ENCODE measurements at regions not wholly inside any gene's neighbourhood (a gene's known extent, or its start where the extent isn't known, plus 50 kb on each side); places are given as distances from the start of the nearest gene placed in this dataset.

DNA sequence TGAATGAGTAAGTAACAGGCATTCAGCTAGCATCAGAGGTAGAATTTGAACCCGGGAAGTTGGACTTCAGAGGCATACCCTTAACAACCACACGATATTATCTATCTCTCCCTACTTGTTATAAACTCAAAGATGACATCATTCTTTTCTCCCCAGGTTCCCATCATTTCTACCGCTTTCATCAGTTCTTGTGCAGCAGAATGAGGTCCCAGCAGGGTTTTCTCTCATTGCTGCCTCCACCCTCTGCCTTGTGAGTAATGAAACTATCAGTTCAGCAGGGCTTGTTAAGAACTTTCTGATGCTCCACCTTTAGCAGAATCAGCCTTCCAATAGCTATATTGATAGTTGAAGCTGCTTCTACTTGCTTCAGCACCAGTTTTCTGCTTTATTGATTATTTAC is 487.5 kb upstream of the KCNMB2 start:
- no peak for DNase-seq

GRCh38 chr3:178054471-178054870 is 481.8 kb upstream of the KCNMB2 start:
- DNase-seq: no peak

DNA sequence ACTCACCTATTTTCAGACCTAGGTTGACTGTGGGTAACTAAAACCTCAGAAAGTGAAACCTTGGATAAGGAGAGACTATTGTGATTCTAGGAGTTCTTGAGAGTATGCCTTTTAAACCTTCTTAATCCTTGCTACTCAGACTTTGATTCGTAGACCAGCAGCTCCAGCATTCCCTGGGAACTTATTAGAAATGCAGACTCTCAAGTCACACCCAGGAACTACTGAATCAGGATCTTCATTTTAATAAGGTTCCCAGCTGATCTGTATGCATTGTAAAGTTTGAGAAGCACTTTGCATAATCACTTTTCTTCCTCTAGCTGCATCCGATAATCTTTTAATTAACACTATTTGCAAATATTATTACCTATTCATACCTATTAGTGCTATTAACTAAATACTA is 480.3 kb upstream of the KCNMB2 start:
- DNase-seq: no peak

GRCh38 chr3:178056868-178057267 is 479.4 kb upstream of the KCNMB2 start:
- no peak for DNase-seq

- no peak for DNase-seq
Measured at GRCh38 chr3:178058629-178059028, 477.6 kb upstream of the KCNMB2 start.

DNA sequence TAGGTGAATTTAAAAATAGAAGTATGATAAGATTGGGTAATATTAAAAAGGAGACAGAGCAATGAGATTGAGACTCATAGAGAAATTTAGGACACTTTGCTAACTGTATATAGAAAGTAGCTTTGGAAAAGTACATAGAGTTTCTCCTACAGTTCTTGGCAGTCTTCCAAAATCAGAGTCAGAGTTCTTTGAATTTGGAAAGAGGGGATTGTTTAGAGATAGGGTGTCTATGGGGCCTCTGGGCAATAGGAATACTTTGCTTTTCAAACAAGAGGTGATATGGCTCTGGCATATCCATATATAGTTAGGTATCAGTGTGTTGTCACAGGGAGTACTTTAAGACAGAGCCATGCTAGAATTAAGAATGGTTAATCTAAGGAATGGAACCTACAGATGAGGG is 477.1 kb upstream of the KCNMB2 start:
- no peak for DNase-seq

- DNase-seq: no peak
Measured at GRCh38 chr3:178059836-178060235, 476.4 kb upstream of the KCNMB2 start.

GRCh38 chr3:178060407-178060806 is 475.8 kb upstream of the KCNMB2 start:
- no peak for DNase-seq

DNA sequence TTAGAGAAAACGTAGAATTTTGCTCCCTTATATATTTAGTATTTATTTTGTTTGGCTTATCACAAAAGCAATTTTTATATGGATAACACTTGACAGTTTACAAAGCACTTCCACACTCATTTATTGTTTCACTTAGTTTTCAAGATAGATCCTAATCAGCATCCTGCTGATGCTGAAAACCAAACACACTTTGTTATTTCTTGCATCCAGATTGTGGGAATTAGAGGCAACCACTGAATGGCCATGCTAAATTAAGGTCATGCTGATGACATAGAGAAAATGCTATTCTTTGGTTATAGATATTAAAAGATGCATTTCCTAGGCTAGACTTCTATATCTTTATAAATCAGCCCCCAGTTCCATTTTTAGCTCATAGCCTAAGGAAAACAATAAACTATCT is 474.1 kb upstream of the KCNMB2 start:
- no peak for DNase-seq

DNA sequence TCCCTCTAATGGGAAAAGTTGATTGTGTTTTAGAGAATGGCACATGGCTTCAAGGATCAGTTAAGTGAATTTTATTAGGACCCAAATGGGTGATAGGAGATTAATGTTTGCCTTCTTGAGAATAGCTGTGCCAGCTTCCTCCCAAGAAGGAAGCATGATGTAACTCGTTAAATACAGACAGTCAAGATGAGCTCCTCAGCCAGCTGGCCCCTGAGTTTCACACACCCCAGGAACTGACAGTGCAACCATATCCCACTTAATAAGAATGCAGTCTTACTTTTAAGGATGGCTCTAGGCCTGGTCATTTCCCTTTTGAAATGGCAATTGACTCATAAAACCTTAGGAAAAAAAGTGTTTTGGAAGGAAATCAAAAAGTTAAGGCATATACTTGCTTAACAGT is 472.8 kb upstream of the KCNMB2 start:
- peak; percentile 34 for DNase-seq

GRCh38 chr3:178067721-178068120 is 468.5 kb upstream of the KCNMB2 start:
- DNase-seq: no peak

- DNase-seq: no peak
Measured at GRCh38 chr3:178072391-178073305, 463.6 kb upstream of the KCNMB2 start.

GRCh38 chr3:178073366-178073765 is 462.9 kb upstream of the KCNMB2 start:
- no peak for DNase-seq

- no peak for DNase-seq
Measured at GRCh38 chr3:178075344-178075743, 460.9 kb upstream of the KCNMB2 start.

- DNase-seq: no peak
Measured at GRCh38 chr3:178078953-178079352, 457.3 kb upstream of the KCNMB2 start.

DNA sequence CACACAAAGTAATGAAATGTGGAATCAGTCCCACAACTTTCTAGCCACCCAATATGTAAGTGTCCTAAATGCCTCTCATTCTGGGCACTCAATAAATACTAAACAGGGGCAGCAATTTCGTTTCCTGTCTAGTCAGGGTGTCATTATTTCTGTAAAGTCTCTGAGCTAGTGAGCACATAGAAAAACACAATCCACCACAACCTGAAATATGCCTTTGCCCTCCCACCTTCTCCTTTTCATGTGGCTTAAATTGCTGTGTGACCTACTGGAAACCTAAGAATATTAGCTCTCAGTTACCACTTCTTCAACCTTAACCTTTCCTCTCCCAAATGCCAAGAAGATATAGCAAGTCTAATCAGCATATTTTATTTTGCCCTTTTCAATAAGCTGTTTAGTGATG is 456.3 kb upstream of the KCNMB2 start:
- DNase-seq: no peak

DNA sequence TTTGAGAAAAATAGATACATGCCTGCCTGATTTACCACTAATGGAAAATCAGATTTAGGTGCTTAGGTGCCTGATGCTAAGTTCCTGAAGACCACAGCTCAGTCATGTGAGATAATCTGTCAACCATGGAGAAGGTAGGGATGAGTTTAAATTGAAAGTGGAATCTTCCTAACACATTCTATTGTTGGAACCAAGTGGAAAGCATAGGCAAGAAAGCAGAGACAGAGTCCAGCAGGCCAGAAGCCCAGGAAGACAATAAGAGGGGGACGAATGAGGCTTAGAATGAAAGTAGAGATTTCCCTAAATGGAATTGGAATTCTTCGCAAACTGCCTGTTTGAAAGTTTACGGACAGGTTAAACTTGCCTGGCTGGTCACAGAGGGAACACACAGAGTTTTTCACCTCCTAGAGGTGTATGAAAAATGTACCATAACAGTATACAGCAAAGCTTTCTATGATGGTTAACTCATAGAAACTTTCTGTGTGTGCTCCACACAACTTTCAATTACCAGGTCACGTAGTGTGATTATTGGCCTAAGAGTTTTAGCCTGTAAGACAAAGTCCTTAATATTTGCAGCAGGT is 453.8 kb upstream of the KCNMB2 start:
- DNase-seq: no peak

DNA sequence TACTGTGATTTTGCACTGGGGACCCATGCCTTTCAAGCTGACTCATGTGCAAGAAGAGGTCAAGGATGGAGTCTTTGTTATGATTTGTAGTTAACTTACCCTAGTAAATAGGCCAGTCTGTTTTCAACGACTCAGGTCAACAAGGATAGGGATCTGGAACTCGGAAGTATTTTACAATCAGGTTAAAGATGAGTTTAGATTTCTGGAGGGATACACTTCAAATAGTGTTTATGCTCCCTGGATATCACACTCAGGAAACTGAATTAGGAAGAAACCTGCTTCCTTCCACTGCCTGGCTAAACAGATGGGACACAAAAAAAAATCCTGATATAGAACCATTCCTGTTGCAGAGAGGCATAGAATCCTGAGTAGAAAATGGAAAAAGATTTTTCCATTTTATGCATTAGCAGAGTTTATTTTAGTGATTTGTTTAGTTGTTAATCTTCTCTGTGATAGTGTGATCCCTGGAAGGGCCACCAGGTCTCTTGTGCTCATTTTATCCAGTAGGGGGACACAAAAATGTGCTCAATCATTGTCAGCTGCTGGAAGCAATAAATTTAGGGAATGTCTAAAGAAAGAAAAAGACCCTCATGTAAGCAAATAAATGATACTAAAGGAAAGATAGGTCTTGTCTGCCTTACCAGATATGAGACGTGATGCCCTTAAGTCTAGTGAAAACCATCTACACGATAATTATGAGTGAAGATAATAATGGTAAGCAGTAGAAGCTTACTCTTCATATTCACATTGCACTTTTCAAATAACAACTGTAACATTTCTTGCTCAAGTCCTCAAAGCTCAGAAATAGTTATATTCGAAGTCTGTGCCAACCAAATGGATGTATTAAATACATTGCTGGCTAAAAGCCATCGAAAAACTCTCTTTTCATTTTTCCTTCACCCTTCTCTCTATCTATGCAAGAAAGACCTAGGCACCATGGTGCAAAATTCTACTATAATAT is 452.1 kb upstream of the KCNMB2 start:
- DNase-seq: no peak

- no peak for DNase-seq
Measured at GRCh38 chr3:178084938-178085816, 451.1 kb upstream of the KCNMB2 start.

DNA sequence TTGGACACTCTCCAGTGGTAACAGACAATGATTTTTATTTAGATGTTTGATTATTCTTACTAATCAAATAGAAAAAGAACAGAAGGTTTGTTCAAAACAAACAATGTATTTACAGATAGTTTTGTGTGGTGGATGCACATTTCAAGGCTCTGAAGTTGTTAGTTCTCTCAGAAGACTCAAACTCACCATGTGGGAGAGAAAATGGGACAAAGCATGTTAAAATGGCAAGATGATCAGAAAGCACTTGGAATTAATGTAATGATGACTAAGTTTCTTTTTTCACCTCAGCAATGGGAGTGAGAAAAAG is 450.5 kb upstream of the KCNMB2 start:
- DNase-seq: no peak

DNA sequence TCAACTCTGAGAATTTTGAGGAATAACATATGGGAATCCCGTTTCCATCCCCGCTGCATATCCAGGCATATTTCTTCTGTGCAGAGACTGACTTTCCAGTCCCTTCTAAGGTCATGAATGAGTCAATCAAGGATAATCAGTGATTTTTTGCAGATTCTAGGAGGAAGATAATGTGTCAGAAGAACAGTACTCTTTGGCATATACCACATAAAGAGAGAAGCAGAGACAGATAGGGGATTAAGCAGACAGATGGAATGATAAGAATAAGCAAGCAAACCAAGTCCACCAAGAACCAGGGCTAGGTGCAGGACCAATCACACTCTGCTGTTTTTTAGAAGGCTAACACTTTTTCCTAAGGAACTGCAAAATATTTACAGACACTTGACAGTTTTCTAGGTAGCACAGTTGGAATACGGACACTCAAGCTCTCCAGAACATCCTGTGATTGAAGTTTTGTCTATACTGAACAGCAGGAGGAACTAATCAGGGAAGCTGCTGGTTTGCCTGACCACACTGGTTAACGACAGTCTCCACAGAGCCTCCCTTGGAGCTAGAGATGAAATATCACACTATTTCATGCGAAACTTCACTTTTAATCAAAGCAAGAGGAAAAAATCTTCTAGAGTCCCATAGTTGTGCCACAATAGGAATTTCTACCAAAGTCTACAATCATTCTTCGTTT is 450.0 kb upstream of the KCNMB2 start:
- no peak for DNase-seq

DNA sequence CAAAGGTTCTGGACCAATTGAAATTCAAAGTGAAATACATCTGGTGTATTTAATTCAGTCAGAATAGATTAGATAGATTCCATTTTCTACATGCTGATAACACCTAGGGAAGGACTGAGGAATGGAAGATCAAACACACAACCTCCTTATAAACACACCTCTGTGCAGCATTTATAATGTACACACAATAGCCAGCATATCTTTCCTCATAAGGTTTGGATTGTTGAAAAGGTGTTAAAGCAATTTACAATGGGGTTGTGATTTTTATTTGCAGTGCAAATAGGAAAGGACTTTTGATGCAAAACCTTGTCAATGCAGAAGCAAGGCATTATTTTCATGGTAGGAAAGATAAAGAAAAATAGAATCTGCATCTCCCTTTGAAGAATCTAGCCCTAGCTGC is 448.9 kb upstream of the KCNMB2 start:
- DNase-seq: no peak

All from NCI-H226 (cell line).